GM18861 (cell line): ENCODE measurements at regions not wholly inside any gene's neighbourhood (a gene's known extent, or its start where the extent isn't known, plus 50 kb on each side); places are given as distances from the start of the nearest gene placed in this dataset.
"Not testable (repeated sequence)": the region's sequence is repeated elsewhere in the genome, so short reads cannot be mapped to it uniquely, and the experiment has no call there.

Source experiments
- ATAC-seq: cut with Tn5 transposase; IDR thresholded peaks from one replicate; pipeline ENCODE4 v1.9.1; 2021; ENCODE audit not compliant: unreplicated experiment

DNA sequence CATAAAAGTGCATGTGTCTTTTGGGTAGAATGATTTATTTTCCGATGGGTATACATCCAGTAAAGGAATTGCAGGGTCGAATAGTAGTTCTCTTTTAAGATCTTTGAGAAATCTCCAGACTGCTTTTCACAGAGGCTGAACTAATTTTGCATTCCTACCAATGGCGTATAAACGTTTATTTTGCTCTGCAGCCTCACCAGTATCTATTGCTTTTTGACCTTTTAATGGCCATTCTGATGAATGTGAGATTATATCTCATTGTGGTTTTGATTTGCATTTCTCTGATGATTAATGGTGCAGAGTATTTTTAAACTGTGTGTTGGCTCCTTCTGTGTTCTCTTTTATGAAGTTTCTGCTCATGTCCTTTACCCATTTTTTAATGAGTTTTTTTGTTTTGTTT, 1020.1 kb downstream of the NXPH1 start:
- no peak for ATAC-seq

DNA sequence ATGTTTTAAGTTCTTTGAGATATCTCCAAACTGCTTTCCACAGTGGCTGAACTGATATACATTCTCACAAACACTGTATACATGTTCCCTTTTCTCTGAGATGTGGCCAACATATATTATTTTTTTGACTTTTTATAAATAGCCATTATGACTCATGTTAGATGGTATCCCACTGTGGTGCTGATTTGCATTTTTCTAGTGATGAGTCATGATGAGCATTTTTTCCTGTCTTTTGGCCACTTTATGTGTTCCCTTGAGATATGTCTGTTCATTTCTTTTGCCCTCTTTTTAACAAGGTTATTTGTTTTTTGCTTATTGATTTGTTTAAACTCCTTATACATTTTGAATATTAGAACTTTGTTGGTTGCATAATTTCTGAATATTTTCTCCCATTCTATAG, 1055.1 kb downstream of the NXPH1 start:
- ATAC-seq, result no peak

DNA sequence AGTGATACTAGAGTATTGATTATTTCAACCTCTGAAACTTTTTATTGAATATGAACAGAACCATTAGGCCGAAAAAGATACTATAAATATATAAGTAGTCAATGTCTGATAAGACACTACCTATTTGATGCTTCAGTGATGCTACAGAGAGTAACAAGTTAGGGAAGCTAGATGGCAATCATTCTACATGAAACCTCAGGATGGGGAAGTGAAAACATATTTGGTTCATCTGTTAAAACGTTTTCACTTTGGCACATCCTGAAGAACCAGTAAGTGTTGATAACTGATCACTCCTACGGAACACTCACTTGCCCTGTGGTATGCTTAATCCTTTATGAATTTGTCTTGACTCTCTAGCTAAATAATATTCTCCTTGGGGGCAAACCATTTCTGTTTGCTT, 1064.9 kb downstream of the NXPH1 start:
- no peak for ATAC-seq

DNA sequence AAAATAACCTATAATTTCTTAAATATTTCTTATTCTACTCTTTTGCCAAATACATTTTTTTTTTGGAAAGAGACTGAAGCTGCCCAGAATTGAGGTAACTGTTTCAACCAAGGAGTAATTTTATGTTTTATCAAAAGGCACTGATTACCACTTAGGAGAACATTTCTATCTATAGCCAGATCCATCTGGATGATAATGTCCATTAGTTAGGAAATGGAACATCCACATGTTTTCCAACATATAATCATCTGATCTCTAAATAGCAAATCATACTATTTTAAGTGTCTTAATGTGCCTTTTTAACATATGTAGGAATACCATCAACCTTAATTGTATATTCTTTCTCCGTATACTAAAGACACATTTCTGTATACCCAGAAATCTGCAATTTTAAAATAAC, 1068.9 kb downstream of the NXPH1 start:
- ATAC-seq, result no peak

DNA sequence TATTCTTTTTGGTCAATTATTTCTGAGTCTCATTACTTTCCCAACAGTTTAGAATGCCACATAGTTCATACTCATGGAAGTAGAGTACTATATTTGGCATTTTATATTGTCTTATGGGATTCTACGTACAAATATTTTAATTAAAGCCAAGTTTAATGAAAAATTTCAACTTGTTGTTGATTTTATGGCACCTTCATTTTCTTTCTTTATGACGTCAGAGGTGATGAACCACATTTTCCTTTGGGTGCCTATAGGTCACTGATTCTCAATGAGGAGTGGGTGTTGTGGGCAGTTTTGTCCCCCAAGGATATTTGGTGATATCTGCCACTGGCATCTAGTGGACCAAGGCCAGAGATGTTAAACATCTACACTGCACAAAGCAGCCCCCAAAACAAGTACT, 1071.3 kb downstream of the NXPH1 start:
- ATAC-seq, result no peak

DNA sequence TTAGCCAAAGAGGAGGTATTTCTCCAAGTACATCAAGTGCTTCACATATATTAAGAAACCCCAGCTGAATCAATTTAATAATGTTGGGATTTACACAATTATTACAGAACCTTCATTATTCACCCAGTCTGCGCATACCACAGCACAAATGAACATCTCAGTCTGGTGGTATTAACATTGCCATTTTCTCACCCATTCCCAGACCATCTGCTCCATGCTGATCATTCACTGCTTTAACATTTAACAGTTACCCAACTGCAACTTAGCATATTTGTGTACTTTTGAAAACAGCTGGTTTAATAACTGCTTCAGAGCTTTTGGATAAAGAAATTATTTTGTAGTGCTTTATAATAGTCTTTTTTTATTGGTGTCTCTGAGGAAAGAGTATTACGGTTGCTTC, 1072.1 kb downstream of the NXPH1 start:
- ATAC-seq, result no peak

DNA sequence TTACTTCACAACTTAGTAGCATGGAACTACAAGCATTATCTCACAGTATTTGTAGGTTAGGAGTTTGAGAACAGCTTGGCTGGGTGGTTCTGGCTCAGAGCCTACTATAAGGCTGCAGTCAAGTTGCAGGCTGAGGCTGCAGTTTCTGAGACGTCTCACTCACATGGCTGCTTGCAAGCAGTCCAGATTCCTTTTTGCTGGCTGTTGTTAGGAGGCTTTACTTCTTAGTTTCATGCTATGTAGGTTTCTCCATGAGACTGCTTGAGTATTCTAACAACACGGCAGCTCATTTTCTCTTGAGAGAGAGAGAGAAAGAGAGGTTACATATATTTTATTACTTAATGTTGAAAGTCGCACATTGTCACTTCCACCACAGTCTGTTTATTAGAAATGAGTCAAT, 1073.9 kb downstream of the NXPH1 start:
- ATAC-seq, result no peak

DNA sequence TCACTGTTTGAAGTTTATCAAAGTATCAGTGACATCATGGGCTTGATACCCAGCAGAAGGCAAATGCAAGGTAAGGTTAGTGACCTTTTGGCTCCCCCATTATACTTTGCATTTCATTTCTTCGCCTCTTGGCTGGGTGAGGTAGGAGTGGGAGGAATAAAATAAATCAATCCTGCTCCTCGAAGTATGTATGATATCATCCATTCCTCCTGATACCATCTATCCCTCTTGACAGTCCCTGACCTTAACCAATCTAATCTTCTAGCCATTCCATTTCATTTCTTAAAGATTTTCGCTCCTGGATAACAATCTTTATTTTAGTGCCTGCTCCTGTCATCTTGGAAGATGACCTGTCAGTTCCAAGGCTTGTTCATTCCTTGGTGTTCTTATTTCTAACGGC, 1083.3 kb downstream of the NXPH1 start:
- ATAC-seq, result no peak

DNA sequence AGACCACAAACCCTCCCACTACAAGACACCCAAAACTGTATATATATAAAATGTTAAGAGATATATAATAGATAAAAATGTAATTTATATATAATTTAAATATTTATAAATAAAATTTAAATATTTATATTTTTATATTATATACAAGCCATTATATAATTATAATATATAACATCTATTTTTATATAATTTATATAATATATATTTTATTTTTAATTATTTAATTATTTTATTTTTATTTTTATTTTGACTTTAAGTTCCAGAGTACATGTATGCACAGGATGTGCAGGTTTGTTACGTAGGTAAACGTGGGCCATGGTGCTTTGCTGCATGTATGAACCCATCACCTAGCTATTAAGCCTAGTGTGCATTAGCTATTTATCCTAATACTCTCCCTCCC, 1090.2 kb downstream of the NXPH1 start:
- no peak for ATAC-seq

DNA sequence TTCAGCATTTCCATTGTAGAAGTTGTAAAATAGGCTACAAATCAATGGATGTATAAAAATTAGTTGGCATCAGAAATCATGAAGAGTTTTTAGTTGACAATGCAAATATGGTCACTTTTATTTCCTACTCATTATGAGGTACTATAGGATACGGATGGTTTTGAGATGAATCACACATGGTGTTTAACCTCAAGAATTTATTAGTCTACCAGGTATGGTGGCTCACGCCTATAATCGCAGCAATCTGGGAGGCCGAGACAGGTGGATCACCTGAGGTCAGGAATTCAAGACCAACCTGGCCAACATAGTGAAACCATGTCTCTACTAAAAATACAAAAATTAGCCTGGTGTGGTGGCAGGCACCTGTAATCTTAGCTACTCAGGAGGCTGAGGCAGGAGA, 1119.0 kb downstream of the NXPH1 start:
- not testable (repeated sequence) for ATAC-seq

DNA sequence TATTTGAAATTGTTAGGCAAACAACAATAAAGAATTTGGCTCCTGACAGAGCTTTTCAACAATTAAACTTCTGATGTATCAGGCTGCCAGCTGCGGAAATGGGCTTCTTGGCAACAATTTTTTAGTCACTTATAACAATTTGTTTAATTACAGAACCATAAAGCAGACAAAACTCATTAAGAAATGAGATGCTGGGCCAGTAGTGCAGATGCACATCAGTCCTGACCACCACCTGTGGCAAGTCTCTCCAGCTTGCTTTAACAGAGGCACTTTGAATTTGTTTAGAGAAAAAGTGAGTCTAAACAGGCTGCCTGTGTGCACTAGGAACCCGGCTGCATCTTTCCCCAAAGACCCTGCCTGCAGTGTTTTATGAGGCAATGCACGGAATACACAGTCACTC, 1124.4 kb downstream of the NXPH1 start:
- ATAC-seq, result no peak

DNA sequence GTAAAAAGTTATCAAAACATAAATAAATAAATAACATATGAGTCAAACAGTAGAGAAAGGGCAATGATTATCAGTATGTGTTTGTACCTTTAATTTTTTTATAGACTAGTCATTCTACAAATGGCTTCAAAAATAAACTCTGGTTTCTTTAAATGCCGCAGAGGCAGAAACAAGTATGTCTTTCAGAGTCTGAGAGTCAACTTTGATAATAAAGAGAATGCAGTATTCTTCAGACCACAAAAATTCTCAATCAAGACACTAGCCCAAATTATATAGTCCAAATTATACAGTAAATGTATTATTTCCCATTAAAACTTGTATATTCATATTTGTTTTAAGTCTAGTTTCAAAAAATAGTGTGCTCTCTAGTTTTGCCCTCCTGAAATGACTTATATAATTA, 1142.3 kb downstream of the NXPH1 start:
- no peak for ATAC-seq

DNA sequence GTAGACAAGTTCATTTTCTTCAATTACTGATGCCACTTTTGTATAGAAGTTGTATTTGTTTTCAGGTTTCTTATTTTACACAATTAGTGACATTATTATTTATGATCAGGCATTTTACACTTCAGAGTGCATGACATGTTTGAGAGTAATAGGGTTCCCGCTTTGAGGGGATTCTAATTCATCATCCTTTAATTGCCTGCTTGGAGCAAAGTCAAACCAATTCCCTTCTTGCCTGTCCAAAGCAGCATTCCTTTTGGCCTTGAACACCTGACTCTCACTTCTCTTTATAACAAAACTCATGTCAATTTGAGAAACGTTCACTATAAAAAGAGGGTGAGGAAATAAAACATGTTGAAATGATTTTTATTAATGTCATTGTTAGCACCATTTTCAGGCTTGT, 1149.4 kb downstream of the NXPH1 start:
- no peak for ATAC-seq

DNA sequence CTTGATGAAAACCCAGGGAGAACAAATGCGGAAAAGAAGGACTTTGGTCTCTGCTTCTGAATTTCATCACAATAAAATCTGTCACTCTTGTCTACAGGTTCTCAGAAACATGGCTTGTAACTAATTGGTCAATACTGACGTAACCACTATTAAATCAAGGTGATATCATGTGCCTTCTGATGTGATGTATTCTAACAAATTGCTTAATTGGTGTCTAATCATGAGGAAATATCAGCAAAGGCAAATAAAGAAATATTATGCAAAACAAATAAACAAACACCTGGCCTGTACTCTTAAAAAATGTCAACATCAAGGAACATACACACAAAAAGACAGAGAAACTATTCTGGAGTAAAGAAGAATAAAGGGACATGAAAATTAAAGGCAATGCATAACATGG, 1165.0 kb downstream of the NXPH1 start:
- ATAC-seq, result no peak

DNA sequence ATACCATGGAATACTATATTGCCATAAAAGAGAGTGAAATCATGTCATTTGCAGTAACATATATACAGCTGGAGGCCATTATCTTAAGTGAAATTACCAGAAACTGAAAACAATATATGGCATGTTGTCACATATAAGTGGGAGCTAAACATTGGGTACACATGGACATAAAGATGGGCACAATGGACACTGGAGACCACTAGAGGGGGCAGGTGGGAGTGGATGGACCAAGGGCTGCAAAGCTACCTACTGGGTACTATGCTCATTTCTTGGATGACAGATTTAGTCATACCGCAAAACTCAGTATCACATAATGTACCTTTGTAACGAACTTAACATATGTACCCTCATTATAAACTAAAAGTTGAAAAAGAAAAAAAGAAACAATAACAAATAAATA, 1167.6 kb downstream of the NXPH1 start:
- ATAC-seq, result no peak

DNA sequence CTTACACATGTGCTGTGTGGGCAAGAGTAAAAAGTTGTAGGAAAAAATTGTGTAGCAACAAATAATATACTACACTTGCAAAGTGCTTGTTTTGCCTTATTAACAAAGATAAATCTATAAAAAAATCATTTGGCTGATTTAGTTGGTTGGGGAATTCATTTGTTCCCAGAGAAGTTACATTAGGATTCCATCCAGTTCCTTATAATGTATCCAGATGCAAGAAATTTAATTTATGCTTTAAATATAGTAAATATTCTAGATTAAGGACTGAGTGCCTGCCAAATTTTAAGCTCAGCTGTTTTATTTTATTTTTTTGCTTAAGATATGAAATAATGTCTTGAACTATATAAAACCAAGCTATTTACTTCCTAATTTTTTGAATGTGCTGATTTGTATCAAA, 1169.9 kb downstream of the NXPH1 start:
- no peak for ATAC-seq

DNA sequence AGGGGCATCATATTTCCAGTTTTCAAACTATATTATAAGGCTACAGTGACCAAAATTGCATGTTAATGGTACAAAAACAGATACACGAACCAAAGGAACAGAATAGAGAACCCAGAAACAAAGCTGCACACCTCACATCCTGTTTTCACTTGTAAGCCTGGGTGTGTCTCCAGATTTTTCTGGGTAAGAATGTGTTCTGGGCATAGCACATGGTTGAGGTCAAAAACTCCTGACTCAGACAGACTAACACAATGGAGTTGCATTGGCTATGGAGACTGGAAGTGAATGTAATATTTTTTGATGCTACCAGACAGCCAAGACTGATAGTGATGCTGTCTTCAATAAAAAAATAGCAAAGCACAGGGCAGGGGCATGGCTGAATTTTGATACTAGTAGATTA, 1175.2 kb downstream of the NXPH1 start:
- ATAC-seq, result no peak

DNA sequence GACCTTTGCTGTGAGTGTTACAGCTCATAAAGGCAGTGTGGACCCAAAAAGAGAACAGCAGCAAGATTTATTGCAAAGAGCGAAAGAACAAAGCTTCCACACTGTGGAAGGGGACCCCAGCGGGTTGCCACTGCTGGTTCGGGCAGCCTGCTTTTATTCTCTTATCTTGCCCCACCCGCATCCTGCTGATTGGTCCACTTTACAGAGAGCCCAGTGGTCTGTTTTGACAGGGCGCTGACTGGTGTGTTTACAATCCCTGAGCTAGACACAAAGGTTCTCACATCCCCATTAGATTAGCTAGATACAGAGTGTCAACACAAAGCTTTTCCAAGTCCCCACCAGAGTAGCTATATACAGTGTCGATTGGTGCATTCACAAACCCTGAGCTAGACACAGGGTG, 1187.5 kb downstream of the NXPH1 start:
- not testable (repeated sequence) for ATAC-seq

DNA sequence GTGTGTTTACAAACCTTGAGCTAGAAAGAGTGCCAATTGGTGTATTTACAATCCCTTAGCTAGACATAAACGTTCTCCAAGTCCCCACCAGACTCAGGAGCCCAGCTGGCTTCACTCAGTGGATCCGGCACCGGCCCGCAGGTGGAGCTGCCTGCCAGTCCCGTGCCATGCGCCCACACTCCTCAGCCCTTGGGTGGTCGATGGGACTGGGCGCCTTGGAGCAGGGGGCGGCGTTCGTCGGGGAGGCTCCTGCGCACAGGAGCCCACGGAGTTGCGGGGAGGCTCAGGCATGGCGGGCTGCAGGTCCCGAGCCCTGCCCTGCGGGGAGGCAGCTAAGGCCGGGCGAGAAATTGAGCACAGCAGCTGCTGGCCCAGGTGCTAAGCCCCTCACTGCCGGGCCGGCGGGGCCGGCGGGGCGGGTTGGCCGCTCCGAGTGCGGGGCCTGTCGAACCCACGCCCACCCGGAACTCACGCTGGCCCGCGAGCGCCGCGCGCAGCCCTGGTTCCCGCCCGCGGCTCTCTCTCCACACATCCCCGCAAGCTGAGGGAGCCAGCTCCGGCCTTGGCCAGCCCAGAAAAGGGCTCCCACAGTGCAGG, 1188.0 kb downstream of the NXPH1 start:
- not testable (repeated sequence) for ATAC-seq

DNA sequence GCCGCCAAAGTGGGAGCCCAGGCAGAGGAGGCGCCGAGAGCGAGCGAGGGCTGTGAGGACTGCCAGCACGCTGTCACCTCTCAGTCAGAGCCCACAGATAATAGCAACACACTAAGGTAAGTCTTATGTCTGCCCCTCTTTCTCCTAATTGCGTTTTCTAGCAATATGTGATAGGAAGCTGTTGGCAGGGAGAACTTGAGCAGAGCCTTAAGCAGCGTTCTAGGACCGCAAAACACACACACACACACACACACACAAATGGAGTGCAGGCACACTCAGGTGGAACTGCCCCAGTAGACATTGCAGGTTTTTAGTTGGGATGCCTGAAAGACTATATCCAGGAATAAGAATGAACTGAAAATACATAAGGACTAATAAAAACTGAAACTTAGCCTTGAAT, 1188.5 kb downstream of the NXPH1 start:
- ATAC-seq, result no peak

DNA sequence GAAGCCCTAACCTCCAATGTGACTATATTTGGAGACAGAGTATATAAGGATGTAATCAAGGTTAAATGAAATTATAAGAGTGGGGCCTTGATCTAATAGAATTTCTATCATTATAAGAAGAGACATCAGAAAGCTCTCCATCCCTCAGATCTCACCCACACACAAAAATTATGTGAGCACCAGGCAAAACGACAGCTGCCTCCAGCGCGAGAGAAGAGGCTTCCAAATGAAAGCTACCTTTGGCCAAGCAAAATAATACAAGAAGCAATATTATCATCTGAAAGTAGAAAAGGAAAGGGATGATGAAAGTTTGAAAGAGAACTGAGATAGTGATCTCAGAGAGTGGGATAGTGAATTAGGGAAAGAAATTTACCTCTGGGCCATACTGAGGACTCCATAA, 1192.5 kb downstream of the NXPH1 start:
- no peak for ATAC-seq

DNA sequence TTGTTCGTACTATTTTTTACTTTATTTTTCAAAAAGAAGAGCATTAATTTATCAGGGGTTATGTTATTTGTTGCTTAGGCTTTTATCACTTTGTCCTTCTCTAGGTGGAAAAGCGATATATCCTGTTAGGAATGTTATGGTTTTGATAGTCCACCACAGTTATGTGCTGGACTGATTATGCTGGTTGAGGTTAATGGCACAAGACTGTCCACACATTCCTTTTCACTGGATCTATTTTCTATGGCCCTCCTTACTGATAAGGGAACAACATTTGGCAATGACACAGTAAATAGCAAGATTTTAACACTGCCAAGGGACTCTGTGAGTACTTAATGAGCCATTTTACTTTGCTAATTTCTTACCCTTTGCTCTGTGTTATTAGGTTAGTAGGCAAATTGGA, 1212.3 kb downstream of the NXPH1 start:
- no peak for ATAC-seq

DNA sequence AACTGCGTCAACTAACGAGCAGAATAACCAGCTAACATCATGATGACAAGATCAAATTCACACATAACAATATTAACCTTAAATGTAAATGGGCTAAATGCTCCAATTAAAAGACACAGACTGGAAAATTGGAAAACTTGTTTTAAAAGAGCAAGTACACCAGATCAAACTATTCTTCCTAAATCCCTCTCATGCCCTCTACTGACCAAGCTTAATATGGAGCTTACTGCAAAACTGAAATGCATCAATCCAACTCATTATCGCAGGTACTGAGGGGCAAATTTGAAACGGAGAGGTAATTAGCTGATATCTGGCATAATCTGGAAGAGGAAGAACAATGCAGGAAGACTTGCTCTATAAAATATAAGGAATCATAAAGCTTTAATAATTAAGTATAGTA, 1223.8 kb downstream of the NXPH1 start:
- ATAC-seq, result no peak
